DND-41 (cell line): ENCODE measurements at regions not wholly inside any gene's neighbourhood (a gene's known extent, or its start where the extent isn't known, plus 50 kb on each side); places are given as distances from the start of the nearest gene placed in this dataset.

Experiments used
- CTCF ChIP-seq: IDR thresholded peaks from 2 replicates; pipeline ENCODE4 v1.5.1; 2012; ENCODE audit warnings: borderline replicate concordance, low read length, moderate library complexity, mild to moderate bottlenecking; ENCODE audit not compliant: poor library complexity, severe bottlenecking; ENCODE audit errors: extremely low read depth
- EZH2 ChIP-seq: IDR thresholded peaks from 3 replicates; pipeline ENCODE4 v1.6.1; 2012; ENCODE audit warnings: borderline replicate concordance, low read depth, mild to moderate bottlenecking, moderate library complexity, low read length, inconsistent platforms; ENCODE audit not compliant: severe bottlenecking

DNA sequence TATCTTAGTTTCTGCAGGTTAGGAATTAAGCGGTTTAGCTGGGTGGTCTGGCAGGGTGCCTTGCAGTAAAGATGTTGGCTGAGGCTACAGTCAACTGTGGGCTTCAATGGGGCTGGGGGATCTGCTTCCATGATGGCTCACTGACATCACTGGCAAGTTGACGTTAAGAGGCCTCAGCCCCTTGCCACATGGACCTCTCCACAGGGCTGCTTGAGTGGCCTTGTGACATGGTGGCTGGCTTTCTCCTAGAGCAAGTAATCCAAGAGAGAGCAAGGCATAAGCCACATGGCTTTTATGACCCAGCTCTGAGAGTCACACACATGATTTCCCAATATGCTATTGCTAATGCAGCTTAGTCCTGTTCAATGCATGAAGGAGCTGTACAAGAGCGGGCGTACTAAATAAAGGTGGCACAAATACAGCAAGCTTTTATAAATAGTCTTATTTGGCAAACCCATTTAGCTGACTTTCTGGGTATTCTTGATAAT is 109.1 kb downstream of the SEPTIN7 start:
- TF ChIP-seq CTCF: no peak
- TF ChIP-seq EZH2: no peak
